OCI-LY3 (cell line): ENCODE measurements at regions not wholly inside any gene's neighbourhood (a gene's known extent, or its start where the extent isn't known, plus 50 kb on each side); places are given as distances from the start of the nearest gene placed in this dataset.

Experiments
- EZH2phosphoT487 ChIP-seq: fragments of 200-600 bp; shearing (Covaris generic); IDR thresholded peaks from 2 replicates; pipeline ENCODE4 v1.6.1; 2018; ENCODE audit warnings: antibody characterized with exemption, mixed run types, low read depth
- TF ChIP-seq, protein P1 (sequence below): fragments of 200-600, 300-600 bp; sonication (generic); IDR thresholded peaks from 2 replicates; pipeline ENCODE4 v1.5.1; 2014; ENCODE audit warnings: antibody characterized with exemption, low read length, low read depth

GRCh38 chr4:151992332-151993154, 231.7 kb upstream of the GATB start:
- TF ChIP-seq, protein P1, sequence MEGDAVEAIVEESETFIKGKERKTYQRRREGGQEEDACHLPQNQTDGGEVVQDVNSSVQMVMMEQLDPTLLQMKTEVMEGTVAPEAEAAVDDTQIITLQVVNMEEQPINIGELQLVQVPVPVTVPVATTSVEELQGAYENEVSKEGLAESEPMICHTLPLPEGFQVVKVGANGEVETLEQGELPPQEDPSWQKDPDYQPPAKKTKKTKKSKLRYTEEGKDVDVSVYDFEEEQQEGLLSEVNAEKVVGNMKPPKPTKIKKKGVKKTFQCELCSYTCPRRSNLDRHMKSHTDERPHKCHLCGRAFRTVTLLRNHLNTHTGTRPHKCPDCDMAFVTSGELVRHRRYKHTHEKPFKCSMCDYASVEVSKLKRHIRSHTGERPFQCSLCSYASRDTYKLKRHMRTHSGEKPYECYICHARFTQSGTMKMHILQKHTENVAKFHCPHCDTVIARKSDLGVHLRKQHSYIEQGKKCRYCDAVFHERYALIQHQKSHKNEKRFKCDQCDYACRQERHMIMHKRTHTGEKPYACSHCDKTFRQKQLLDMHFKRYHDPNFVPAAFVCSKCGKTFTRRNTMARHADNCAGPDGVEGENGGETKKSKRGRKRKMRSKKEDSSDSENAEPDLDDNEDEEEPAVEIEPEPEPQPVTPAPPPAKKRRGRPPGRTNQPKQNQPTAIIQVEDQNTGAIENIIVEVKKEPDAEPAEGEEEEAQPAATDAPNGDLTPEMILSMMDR, result no peak
- no peak for TF ChIP-seq EZH2phosphoT487
